ENCODE measurements at regions not wholly inside any gene's neighbourhood (a gene's known extent, or its start where the extent isn't known, plus 50 kb on each side); places are given as distances from the start of the nearest gene placed in this dataset.
A peak's percentile ranks its signal among the peaks of the same experiment; 100 is the strongest.

DNA sequence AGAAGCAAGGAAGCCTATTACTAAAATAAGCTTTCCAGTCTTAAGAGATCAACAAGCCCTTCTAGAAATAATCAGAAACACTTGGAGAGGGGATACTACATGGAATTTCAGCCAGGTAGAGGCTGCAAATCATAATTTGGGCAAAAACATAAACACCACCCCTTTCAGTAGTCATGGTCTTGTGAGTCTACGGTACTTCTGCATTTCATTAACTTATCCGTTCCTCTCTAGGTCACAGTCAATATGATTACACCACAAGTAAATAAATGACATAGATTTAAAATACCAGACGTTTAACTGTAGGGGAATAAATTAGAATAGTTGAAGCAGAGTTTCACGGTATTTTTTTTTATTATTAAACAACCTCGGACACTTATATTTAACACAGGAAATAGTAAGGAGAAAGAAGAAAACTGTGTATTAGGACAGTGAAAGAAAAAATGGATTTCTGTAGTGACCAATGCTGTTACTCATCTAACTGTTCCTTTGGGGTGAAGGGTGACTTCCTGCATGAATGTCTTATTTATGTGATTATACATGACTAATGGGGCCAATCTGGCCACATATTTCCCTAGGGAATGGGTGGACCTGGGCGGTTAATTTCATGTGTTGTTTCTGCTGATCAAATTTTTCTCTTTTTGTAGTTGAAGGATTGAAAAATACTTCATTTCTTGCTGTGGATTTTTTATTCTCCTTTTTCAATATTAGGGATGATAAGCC, 456.6 kb upstream of the UBE2E3 start:
- H3K4me3 ChIP-seq (ENCODE audit: low read length in 2 of 2) = no peak overlapping the region
- no peak overlapping the region for H2BK12ac ChIP-seq (ENCODE audit: low read length)
- no peaks in the 10 kb centered on the region for H3K79me1 ChIP-seq (ENCODE audit: low read depth, low read length)
- H4K8ac ChIP-seq (ENCODE audit: low read depth, low read length) = no peak overlapping the region
- no peak overlapping the region for H3K23ac ChIP-seq (ENCODE audit: low read depth, low read length, poor library complexity)
- DNase-seq (ENCODE audit: low spot score) = no peak
- H2AK5ac ChIP-seq (ENCODE audit: low read depth, low read length) = no peak overlapping the region
- peaks cover 0 to under 1% of the 10 kb centered on the region in 2 donors for H3K9me3 ChIP-seq (replicated peaks in 1 of 2; ENCODE audit: control insufficient read depth in 2 of 2, insufficient read depth in 1 of 2, low read depth in 1 of 2, low read length in 2 of 2)
- H4K91ac ChIP-seq (ENCODE audit: low read depth, low read length, poor library complexity) = no peak overlapping the region
- no peak overlapping the region for H3K4ac ChIP-seq (ENCODE audit: low read length)
- WGBS, 2 donors (ENCODE audit: extremely low coverage in 2 of 2, insufficient read length in 2 of 2, insufficient replicate concordance in 1 of 2) = no CpG with 5 or more reads among the region's 6 CpGs
- no peak overlapping the region for H3K4me2 ChIP-seq (ENCODE audit: insufficient read depth, low read length, poor library complexity, severe bottlenecking)
- no peak overlapping the region for H2BK15ac ChIP-seq (ENCODE audit: low read length)
- no peak overlapping the region for H3K27ac ChIP-seq (replicated peaks; ENCODE audit: low read length)
- H2AFZ ChIP-seq (ENCODE audit: low read length) = no peak overlapping the region
- H3K18ac ChIP-seq (ENCODE audit: low read length) = no peak overlapping the region
- no peak overlapping the region for H3K9ac ChIP-seq (ENCODE audit: low read depth, low read length, poor library complexity)
- no peak overlapping the region for H2BK5ac ChIP-seq (ENCODE audit: low read length)
- H3K14ac ChIP-seq (ENCODE audit: low read length) = no peak overlapping the region
- H3K36me3 ChIP-seq (replicated peaks in 1 of 2; ENCODE audit: control insufficient read depth in 2 of 2, insufficient read depth in 2 of 2, low read length in 2 of 2) = no peaks in the 10 kb centered on the region
- peaks cover 0 to 1% (median 0%) of the 10 kb centered on the region in 3 experiments for H3K27me3 ChIP-seq (ENCODE audit: control insufficient read depth in 3 of 3, insufficient read depth in 3 of 3, low read depth in 1 of 3, low read length in 3 of 3)
- H2BK120ac ChIP-seq (ENCODE audit: low read depth, low read length) = no peak overlapping the region
- H3K4me1 ChIP-seq (ENCODE audit: control insufficient read depth in 2 of 2, insufficient read depth in 1 of 2, low read depth in 1 of 2, low read length in 2 of 2) = peaks cover 5% of the 10 kb centered on the region in 2 donors

- Histone ChIP-seq H3K18ac (ENCODE audit: low read length) (no peak overlapping the region), H3K9ac (ENCODE audit: low read depth, low read length, poor library complexity) (no peak overlapping the region), H3K9me3 (replicated peaks in 1 of 2; ENCODE audit: control insufficient read depth in 2 of 2, insufficient read depth in 1 of 2, low read depth in 1 of 2, low read length in 2 of 2) (peaks cover 0 to 8% of the 10 kb centered on the region in 2 donors), H3K4me1 (ENCODE audit: control insufficient read depth in 2 of 2, insufficient read depth in 1 of 2, low read depth in 1 of 2, low read length in 2 of 2) (peaks cover 5 to 12% of the 10 kb centered on the region in 2 donors), H3K36me3 (replicated peaks in 1 of 2; ENCODE audit: control insufficient read depth in 2 of 2, insufficient read depth in 2 of 2, low read length in 2 of 2) (no peaks in the 10 kb centered on the region), H2BK120ac (ENCODE audit: low read depth, low read length) (no peak overlapping the region), H3K14ac (ENCODE audit: low read length) (no peak overlapping the region), H4K91ac (ENCODE audit: low read depth, low read length, poor library complexity) (no peak overlapping the region), H3K27me3 (ENCODE audit: control insufficient read depth in 3 of 3, insufficient read depth in 3 of 3, low read depth in 1 of 3, low read length in 3 of 3) (peaks cover 0 to 1% (median 0%) of the 10 kb centered on the region in 3 experiments), H3K4me3 (ENCODE audit: low read length in 2 of 2) (no peak overlapping the region), H2AFZ (ENCODE audit: low read length) (no peak overlapping the region), H3K4me2 (ENCODE audit: insufficient read depth, low read length, poor library complexity, severe bottlenecking) (no peak overlapping the region), H2BK12ac (ENCODE audit: low read length) (no peak overlapping the region), H2AK5ac (ENCODE audit: low read depth, low read length) (no peak overlapping the region), H3K4ac (ENCODE audit: low read length) (no peak overlapping the region), H4K8ac (ENCODE audit: low read depth, low read length) (no peak overlapping the region), H2BK5ac (ENCODE audit: low read length) (no peak overlapping the region), H3K79me1 (ENCODE audit: low read depth, low read length) (no peaks in the 10 kb centered on the region), H3K27ac (replicated peaks; ENCODE audit: low read length) (no peak overlapping the region), H3K23ac (ENCODE audit: low read depth, low read length, poor library complexity) (no peak overlapping the region), H2BK15ac (ENCODE audit: low read length) (no peak overlapping the region)
- no peak for DNase-seq (ENCODE audit: low spot score)
- no CpG with 5 or more reads among the region's 4 CpGs for WGBS, 2 donors (ENCODE audit: extremely low coverage in 2 of 2, insufficient read length in 2 of 2, insufficient replicate concordance in 1 of 2)
Observed at GRCh38 chr2:180520921-180521581, 459.4 kb upstream of the UBE2E3 start.

GRCh38 chr2:180520206-180520605, 460.2 kb upstream of the UBE2E3 start:
- Histone ChIP-seq H3K4me2 (ENCODE audit: insufficient read depth, low read length, poor library complexity, severe bottlenecking) (no peak overlapping the region), H2BK12ac (ENCODE audit: low read length) (no peak overlapping the region), H3K4me1 (ENCODE audit: control insufficient read depth in 2 of 2, insufficient read depth in 1 of 2, low read depth in 1 of 2, low read length in 2 of 2) (peaks cover 5 to 12% of the 10 kb centered on the region in 2 donors), H2BK120ac (ENCODE audit: low read depth, low read length) (no peak overlapping the region), H4K91ac (ENCODE audit: low read depth, low read length, poor library complexity) (no peak overlapping the region), H2BK15ac (ENCODE audit: low read length) (no peak overlapping the region), H3K18ac (ENCODE audit: low read length) (peak overlapping the region; percentile 35), H3K9ac (ENCODE audit: low read depth, low read length, poor library complexity) (no peak overlapping the region), H2AK5ac (ENCODE audit: low read depth, low read length) (no peak overlapping the region), H2BK5ac (ENCODE audit: low read length) (no peak overlapping the region), H4K8ac (ENCODE audit: low read depth, low read length) (no peak overlapping the region), H3K9me3 (replicated peaks in 1 of 2; ENCODE audit: control insufficient read depth in 2 of 2, insufficient read depth in 1 of 2, low read depth in 1 of 2, low read length in 2 of 2) (peaks cover 0 to 8% of the 10 kb centered on the region in 2 donors), H3K27me3 (ENCODE audit: control insufficient read depth in 3 of 3, insufficient read depth in 3 of 3, low read depth in 1 of 3, low read length in 3 of 3) (no peaks in the 10 kb centered on the region), H3K4ac (ENCODE audit: low read length) (no peak overlapping the region), H3K27ac (replicated peaks; ENCODE audit: low read length) (no peak overlapping the region), H3K4me3 (ENCODE audit: low read length in 2 of 2) (no peak overlapping the region), H2AFZ (ENCODE audit: low read length) (no peak overlapping the region), H3K14ac (ENCODE audit: low read length) (no peak overlapping the region), H3K23ac (ENCODE audit: low read depth, low read length, poor library complexity) (no peak overlapping the region), H3K36me3 (replicated peaks in 1 of 2; ENCODE audit: control insufficient read depth in 2 of 2, insufficient read depth in 2 of 2, low read length in 2 of 2) (no peaks in the 10 kb centered on the region), H3K79me1 (ENCODE audit: low read depth, low read length) (no peaks in the 10 kb centered on the region)
- no peak for DNase-seq (ENCODE audit: low spot score)

DNA sequence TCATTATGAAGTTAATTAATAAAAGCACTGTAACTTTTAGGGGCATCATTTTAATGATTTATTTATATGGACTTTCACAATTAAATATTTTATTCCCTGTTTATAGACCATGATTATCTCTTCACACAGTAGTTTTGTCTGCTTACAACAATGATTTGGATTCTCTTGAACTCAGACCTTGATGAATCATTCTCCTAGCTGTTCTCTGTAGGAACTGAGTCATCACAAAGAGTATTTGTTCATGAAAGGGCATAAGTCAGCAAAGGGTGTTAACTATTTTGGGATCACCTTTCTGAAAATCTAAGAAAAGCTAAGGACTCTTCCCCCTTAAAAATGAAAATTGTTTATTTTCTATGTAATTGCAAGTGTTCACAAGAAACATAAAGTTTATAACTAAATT, 461.1 kb upstream of the UBE2E3 start:
- Histone ChIP-seq H3K4me2 (ENCODE audit: insufficient read depth, low read length, poor library complexity, severe bottlenecking) (no peak overlapping the region), H2BK12ac (ENCODE audit: low read length) (no peak overlapping the region), H3K79me1 (ENCODE audit: low read depth, low read length) (no peaks in the 10 kb centered on the region), H2AK5ac (ENCODE audit: low read depth, low read length) (no peak overlapping the region), H3K36me3 (replicated peaks in 1 of 2; ENCODE audit: control insufficient read depth in 2 of 2, insufficient read depth in 2 of 2, low read length in 2 of 2) (no peaks in the 10 kb centered on the region), H3K27me3 (ENCODE audit: control insufficient read depth in 3 of 3, insufficient read depth in 3 of 3, low read depth in 1 of 3, low read length in 3 of 3) (no peaks in the 10 kb centered on the region), H3K18ac (ENCODE audit: low read length) (no peak overlapping the region), H3K9ac (ENCODE audit: low read depth, low read length, poor library complexity) (no peak overlapping the region), H3K4me3 (ENCODE audit: low read length in 2 of 2) (no peak overlapping the region), H2BK120ac (ENCODE audit: low read depth, low read length) (no peak overlapping the region), H3K23ac (ENCODE audit: low read depth, low read length, poor library complexity) (no peak overlapping the region), H3K9me3 (replicated peaks in 1 of 2; ENCODE audit: control insufficient read depth in 2 of 2, insufficient read depth in 1 of 2, low read depth in 1 of 2, low read length in 2 of 2) (peaks cover 0 to 8% of the 10 kb centered on the region in 2 donors), H4K8ac (ENCODE audit: low read depth, low read length) (no peak overlapping the region), H4K91ac (ENCODE audit: low read depth, low read length, poor library complexity) (no peak overlapping the region), H2BK15ac (ENCODE audit: low read length) (no peak overlapping the region), H2AFZ (ENCODE audit: low read length) (no peak overlapping the region), H3K4me1 (ENCODE audit: control insufficient read depth in 2 of 2, insufficient read depth in 1 of 2, low read depth in 1 of 2, low read length in 2 of 2) (peaks cover 2 to 11% of the 10 kb centered on the region in 2 donors), H2BK5ac (ENCODE audit: low read length) (no peak overlapping the region), H3K4ac (ENCODE audit: low read length) (no peak overlapping the region), H3K14ac (ENCODE audit: low read length) (no peak overlapping the region), H3K27ac (replicated peaks; ENCODE audit: low read length) (no peak overlapping the region)
- no peak for DNase-seq (ENCODE audit: low spot score)

Measured in neuronal stem cell (in vitro differentiated cells).